Activated naive CD8-positive, alpha-beta T cell (primary cell): ENCODE measurements at regions not wholly inside any gene's neighbourhood (a gene's known extent, or its start where the extent isn't known, plus 50 kb on each side); places are given as distances from the start of the nearest gene placed in this dataset.
"Not testable (repeated sequence)": the region's sequence is repeated elsewhere in the genome, so short reads cannot be mapped to it uniquely, and the experiment has no call there.

Source experiments
- H3K27ac Mint-ChIP-seq: one replicate; pipeline ENCODE4 v1.8.0; 2021; ENCODE audit warnings: mixed read lengths
- H3K27me3 Mint-ChIP-seq: one replicate; pipeline ENCODE4 v1.8.0; 2021; ENCODE audit warnings: mixed read lengths
- H3K36me3 Mint-ChIP-seq: one replicate; pipeline ENCODE4 v1.8.0; 2021; ENCODE audit warnings: mixed read lengths
- H3K4me1 Mint-ChIP-seq: one replicate; pipeline ENCODE4 v1.8.0; 2021; ENCODE audit warnings: low read depth, mixed read lengths
- H3K4me3 Mint-ChIP-seq: one replicate; pipeline ENCODE4 v1.8.0; 2021; ENCODE audit warnings: mild to moderate bottlenecking, mixed read lengths
- H3K9me3 Mint-ChIP-seq: one replicate; pipeline ENCODE4 v1.8.0; 2021; ENCODE audit warnings: low read depth, mixed read lengths

DNA sequence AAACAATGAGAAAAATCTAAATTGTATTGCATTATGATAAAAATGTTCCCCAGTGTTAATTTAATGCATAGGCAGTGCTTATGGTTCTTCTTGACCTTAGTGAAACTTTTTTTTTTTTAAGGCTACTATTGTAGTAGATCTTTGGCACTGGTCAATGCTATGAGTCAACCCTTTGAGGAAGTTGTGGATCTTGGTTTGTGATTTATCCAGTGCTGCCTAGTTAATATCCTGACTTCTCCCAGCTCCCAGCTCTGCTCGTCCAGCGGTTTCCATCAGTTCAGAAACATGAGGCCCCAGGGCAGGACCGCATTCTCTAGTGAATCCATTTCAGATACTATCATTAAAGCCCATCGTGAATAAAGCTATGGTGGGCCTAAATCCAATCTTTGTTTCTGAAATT is 364.5 kb upstream of the JARID2 start:
- Mint-ChIP-seq H3K27ac (no peak overlapping the region), H3K27me3 (no peaks in the 10 kb centered on the region), H3K4me1 (peaks cover 26% of the 10 kb centered on the region), H3K9me3 (no peaks in the 10 kb centered on the region), H3K4me3 (no peak overlapping the region), H3K36me3 (no peaks in the 10 kb centered on the region)

DNA sequence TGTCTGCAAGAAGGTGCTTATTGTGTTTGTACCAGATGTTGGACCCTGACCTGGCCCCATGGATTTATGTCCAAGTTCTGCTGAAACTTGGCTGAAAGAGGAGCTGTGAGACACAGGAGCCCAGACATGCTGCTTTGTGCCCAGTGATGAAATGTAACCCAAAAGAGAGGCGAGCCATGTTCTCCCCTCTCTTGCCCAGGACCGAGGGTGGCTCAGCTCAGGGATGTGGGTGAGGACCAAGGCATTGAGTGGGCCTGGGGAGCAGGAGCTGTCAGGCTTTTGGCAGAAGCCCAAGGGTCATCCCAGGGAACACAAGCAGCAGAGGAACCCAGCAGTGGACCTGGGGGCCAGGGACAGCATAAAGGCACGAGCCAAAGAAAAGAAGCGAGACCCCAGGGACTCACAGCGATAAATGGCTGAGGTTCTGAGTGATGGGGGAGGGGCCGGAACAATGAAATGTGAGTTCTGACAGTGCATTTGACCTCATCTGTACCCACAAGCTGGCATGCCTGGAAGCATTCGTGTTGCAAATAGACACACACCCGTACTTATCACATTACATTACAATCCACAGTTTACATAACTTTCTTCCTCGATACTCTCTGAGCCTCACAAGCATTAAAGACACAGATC is 363.4 kb upstream of the JARID2 start:
- H3K27me3 Mint-ChIP-seq = no peaks in the 10 kb centered on the region
- no peaks in the 10 kb centered on the region for H3K36me3 Mint-ChIP-seq
- H3K4me1 Mint-ChIP-seq = peaks cover 15% of the 10 kb centered on the region
- no peak overlapping the region for H3K27ac Mint-ChIP-seq
- no peak overlapping the region for H3K4me3 Mint-ChIP-seq
- no peaks in the 10 kb centered on the region for H3K9me3 Mint-ChIP-seq

DNA sequence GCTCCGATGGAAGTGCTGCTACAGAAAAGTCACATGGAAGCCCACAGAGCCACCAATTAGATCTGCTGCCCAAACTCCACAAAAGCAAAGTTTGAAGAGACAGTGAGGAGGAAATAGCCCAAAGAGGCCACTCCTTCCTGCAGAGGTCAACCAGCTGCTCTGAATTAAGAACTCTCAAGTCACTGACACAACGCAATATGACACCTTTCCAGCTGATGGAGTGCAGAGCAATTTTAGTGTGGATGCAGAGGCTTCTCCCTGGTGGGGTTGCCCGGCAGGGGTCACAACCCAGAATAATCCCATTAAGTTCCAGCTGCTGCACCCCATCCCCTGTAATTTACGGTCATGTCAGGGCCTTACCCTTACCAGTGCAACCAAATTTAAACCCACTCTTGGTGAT is 361.9 kb upstream of the JARID2 start:
- Mint-ChIP-seq H3K27ac (no peak overlapping the region), H3K9me3 (no peaks in the 10 kb centered on the region), H3K4me3 (no peak overlapping the region), H3K27me3 (no peaks in the 10 kb centered on the region), H3K4me1 (peaks cover 2% of the 10 kb centered on the region), H3K36me3 (no peaks in the 10 kb centered on the region)

DNA sequence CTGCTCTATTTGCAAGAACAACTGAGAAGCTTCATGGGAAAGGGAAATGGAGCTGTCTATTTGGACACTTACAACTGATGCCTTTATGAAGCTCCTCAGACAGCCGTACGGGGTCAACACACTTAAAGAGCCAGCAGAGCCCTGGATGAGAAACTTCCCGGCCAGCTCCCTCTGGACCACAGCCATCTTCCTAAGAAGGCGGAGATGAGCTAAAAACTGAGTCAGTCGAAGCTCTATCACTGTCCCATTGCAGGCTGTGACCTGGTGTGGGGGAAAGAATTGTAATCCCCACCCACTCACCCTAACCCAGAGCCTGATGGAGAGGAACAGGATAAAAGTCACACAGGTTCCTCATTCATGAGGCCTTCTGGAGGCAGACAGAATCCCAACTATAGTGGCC is 360.4 kb upstream of the JARID2 start:
- Mint-ChIP-seq H3K36me3 (no peaks in the 10 kb centered on the region), H3K27ac (no peak overlapping the region), H3K4me3 (no peak overlapping the region), H3K4me1 (no peaks in the 10 kb centered on the region), H3K9me3 (no peaks in the 10 kb centered on the region), H3K27me3 (no peaks in the 10 kb centered on the region)

DNA sequence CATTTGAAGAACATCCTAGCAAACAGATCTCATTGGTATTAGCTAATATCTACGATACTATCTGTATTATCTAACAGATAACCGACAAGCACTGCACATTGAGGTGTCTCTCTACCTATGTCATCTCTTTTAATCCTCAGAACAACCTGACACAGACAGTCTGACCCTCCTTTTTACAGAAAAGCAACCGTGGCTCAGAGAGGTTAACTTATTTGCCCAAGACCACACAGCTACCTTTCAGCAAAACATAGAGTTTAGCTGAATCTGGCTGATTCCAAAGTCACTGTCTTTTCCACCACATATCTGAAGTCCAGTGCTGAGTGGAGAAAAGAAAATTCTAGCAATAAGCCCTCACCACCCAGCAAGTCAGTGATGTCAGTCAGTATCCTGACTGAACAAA is 358.7 kb upstream of the JARID2 start:
- no peaks in the 10 kb centered on the region for H3K27me3 Mint-ChIP-seq
- H3K36me3 Mint-ChIP-seq = no peaks in the 10 kb centered on the region
- no peak overlapping the region for H3K27ac Mint-ChIP-seq
- H3K9me3 Mint-ChIP-seq = no peaks in the 10 kb centered on the region
- H3K4me1 Mint-ChIP-seq = no peaks in the 10 kb centered on the region
- H3K4me3 Mint-ChIP-seq = no peak overlapping the region

DNA sequence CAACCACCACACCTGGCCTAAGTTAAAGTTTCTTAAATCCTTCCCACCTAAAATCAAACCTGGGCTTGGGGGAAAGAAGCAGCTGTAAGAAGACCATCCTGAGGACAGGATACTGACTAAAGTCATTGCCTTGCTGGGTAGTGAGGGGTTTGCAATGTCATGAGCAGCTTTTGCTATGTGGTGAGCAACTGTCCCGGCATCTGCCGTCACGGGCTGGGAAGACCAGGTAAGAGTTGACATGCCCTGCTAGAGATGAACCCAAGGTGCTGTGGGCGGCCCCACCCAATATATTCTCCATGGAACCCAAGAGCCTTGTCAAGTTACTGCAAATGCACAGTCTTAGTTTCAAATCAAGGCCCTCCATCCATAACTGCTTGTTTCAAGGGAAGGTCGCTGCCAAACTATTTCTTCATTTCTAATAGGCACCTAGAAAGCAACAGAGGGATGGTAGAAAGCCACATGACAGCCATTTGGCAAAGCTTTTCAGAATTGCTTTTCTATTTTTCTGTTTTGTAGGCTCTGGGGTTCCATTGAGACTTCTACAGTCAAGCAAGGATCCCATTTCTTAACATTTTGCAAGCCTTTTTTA is 357.8 kb upstream of the JARID2 start:
- Mint-ChIP-seq H3K4me3 (no peak overlapping the region), H3K4me1 (no peaks in the 10 kb centered on the region), H3K36me3 (no peaks in the 10 kb centered on the region), H3K9me3 (no peaks in the 10 kb centered on the region), H3K27ac (no peak overlapping the region), H3K27me3 (no peaks in the 10 kb centered on the region)

DNA sequence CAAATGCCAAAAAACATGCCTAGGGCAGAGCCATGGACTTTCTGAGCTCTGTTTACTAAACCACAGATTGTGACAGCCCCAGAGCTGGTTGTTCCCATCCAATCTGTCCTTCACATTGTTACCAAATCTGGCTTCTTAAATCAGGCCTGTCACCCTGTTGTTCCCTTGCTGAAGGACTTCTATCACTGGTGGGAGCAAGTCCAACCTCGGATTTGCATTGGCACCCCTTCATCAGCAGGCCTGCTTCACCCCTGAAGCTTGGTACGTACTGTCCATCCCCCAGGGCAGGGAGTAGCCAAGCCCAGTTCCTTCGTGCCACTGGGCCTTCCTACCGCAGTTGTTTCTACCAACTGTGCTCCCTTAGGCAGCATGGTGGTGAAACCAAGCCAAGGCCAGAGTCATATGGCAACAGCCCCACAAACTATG is 357.3 kb upstream of the JARID2 start:
- H3K36me3 Mint-ChIP-seq = no peaks in the 10 kb centered on the region
- H3K4me3 Mint-ChIP-seq = no peak overlapping the region
- H3K27me3 Mint-ChIP-seq = no peaks in the 10 kb centered on the region
- H3K27ac Mint-ChIP-seq = no peak overlapping the region
- H3K9me3 Mint-ChIP-seq = no peaks in the 10 kb centered on the region
- no peaks in the 10 kb centered on the region for H3K4me1 Mint-ChIP-seq

DNA sequence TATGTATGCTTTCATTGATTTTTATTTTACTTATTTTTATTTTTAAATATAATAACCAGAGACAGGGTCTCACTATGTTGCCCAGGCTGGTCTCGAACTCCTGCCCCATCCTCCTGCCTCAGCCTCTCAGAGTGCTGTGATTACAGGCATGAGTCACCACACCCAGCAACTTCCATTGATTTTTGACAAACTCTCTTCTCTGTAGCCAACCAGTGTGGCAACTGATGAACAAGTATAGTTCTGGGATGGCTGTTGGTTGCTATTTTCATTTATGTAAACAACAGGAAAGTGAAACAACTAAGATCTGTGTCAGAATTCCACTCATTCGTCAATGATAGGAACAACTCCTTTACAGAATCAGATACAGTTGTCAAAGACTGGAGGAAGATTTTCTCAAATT is 356.7 kb upstream of the JARID2 start:
- H3K9me3 Mint-ChIP-seq = no peaks in the 10 kb centered on the region
- H3K4me1 Mint-ChIP-seq = no peaks in the 10 kb centered on the region
- H3K4me3 Mint-ChIP-seq = no peak overlapping the region
- no peaks in the 10 kb centered on the region for H3K27me3 Mint-ChIP-seq
- no peaks in the 10 kb centered on the region for H3K36me3 Mint-ChIP-seq
- H3K27ac Mint-ChIP-seq = no peak overlapping the region

DNA sequence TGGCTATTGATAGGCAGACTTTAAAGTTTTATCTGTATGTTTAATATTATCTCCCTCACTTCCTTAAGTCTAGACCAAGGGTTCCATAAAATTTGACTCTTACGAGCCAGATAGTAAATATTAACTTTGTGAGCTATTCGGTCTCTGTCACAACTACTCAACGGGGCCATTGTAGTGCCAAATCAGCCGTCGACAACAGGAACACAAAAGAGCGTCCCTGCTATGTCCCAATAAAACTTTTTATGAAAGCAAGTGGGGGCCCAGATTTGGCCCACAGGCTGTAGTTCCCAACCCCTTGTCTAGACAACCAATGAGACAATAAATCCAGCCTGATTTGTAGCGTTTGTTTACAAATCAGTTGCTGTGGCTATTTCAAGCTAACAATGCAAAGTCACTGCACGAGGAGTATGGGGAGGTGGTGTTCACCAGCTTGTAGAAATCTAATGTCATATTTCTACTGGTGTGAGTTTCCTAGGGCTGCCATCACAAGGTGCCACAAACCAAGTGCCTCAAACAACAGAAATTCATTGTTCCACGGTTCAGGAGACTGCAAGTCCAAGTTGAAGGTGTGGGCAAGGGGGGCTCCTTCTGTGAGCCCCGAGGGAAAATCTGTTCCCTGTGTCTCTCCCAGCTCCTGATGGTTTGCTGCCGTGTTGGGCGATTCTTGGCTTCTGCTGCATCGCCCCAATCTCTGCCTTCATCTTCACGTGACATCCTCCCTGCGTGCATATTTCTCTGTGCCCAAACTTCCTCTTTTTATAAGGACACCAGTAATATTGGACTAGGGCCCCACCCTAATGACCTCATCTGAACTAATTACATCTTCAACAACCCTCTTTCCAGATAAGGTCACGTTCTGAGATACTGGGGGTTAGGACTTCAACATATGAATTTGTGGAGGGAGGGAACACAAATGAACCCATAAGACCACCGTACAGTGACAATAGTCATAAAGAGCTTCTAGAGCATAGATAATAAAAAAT is 356.0 kb upstream of the JARID2 start:
- Mint-ChIP-seq H3K27ac (no peak overlapping the region), H3K4me3 (no peak overlapping the region), H3K36me3 (no peaks in the 10 kb centered on the region)

DNA sequence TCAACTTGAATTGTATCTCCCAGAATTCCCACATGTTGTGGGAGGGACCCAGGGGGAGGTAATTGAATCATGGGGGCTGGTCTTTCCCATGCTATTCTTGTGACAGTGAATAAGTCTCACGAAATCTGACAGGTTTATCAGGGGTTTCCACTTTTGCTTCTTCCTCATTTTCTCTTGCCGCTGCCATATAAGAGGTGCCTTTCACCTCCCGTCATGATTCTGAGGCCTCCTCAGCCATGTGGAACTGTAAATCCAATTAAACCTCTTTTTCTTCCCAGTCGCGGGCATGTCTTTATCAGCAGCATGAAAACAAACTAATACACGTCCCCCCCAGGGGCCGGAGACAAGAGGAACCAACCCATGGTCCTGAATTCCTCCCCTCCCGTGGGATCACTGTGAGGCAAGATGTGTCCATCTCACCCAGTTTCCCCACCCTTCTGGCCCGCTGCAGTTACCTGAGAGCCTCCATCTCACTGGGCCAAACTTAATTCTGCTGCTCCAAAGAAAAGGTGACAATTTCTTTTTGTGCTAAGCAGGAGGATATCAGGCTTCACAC is 354.0 kb upstream of the JARID2 start:
- H3K27ac Mint-ChIP-seq, H3K4me3 Mint-ChIP-seq, H3K27me3 Mint-ChIP-seq, H3K9me3 Mint-ChIP-seq, H3K36me3 Mint-ChIP-seq, H3K4me1 Mint-ChIP-seq: not testable (repeated sequence)

More for the DNA sequence above, 356.0 kb upstream of the JARID2 start:
- no peaks in the 10 kb centered on the region for H3K4me1 Mint-ChIP-seq
- no peaks in the 10 kb centered on the region for H3K27me3 Mint-ChIP-seq
- no peaks in the 10 kb centered on the region for H3K9me3 Mint-ChIP-seq

DNA sequence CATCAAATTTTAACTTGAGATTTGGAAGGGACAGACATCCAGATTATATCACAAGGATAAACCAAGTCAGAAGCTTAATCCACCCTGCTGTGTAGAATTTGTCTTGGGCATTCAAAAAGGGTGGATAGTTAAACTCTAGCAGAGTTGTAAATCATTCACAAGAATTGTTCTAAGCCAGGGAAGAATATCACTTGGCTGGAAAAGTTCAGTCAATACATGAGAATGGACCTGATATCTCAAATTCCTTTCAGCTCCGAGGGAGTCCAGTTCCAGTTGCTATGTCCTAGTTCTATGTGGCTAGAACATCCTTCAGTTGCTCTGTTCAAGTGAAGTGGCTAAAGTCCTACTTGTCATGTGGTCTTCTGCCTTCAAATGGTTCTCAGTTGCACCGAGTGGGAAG is 351.8 kb upstream of the JARID2 start:
- Mint-ChIP-seq H3K4me1 (peaks cover 5% of the 10 kb centered on the region), H3K36me3 (no peaks in the 10 kb centered on the region), H3K4me3 (no peak overlapping the region), H3K9me3 (no peaks in the 10 kb centered on the region), H3K27me3 (no peaks in the 10 kb centered on the region), H3K27ac (no peak overlapping the region)

DNA sequence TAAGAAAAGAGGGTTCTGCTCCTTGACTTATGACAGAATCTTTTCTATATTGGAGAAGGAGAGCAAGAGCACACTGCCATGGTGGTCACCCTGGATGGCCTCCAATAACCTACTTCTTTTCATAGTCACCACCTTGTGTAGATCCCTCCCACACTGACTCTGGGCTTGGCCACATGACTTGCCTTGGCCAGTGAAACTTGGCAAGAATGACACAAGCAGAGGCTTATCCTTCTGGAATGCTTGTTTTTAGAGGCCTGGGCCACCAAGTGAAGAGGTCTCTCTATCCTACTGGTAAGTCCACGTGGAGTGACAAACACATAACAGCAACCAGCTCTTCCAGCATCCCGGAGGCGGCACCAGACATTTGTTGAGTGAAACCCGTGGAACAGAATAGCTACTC is 349.4 kb upstream of the JARID2 start:
- Mint-ChIP-seq H3K9me3 (no peaks in the 10 kb centered on the region), H3K27me3 (no peaks in the 10 kb centered on the region), H3K4me1 (peaks cover 5% of the 10 kb centered on the region), H3K36me3 (no peaks in the 10 kb centered on the region), H3K27ac (no peak overlapping the region), H3K4me3 (no peak overlapping the region)

DNA sequence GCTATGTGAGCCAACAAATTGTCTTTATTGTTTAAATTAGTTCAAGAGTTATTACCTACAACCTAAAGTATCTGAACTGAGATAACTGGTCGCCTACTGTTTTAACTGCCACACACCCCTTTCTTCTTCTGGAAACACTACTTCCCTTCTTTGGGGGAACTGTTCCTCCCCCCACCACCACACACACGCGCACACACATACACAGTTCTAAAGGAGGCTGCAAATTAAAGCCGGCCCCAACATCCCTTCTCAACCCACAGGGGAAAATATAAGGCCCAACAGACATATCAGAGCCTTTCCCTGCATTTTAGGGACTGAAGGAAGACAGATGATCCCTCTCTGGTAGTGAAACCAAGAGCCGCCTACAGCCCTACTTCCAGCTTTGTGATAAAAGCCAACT is 348.0 kb upstream of the JARID2 start:
- Mint-ChIP-seq H3K27ac (no peak overlapping the region), H3K4me3 (no peak overlapping the region), H3K9me3 (no peaks in the 10 kb centered on the region), H3K27me3 (no peaks in the 10 kb centered on the region), H3K36me3 (no peaks in the 10 kb centered on the region), H3K4me1 (peaks cover 5% of the 10 kb centered on the region)

DNA sequence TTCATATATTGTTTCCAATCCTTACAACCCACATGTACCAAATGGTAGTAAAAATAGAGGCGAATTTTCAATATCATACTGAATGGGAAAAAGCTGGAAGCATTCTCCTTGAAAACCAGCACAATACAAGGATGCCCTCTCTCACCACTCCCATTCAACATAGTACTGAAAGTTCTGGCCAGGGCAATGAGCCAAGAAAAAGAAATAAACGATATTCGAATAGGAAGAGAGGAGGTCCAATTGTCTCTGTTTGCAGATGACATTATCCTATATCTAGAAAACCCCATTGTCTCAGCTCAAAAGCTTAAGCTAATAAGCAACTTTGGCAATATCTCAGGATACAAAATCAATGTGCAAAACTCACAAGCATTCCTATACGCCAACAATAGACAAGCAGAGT is 346.4 kb upstream of the JARID2 start:
- not testable (repeated sequence) for H3K4me3 Mint-ChIP-seq, H3K36me3 Mint-ChIP-seq, H3K27me3 Mint-ChIP-seq, H3K9me3 Mint-ChIP-seq, H3K27ac Mint-ChIP-seq
- H3K4me1 Mint-ChIP-seq = peaks cover 10% of the 10 kb centered on the region

DNA sequence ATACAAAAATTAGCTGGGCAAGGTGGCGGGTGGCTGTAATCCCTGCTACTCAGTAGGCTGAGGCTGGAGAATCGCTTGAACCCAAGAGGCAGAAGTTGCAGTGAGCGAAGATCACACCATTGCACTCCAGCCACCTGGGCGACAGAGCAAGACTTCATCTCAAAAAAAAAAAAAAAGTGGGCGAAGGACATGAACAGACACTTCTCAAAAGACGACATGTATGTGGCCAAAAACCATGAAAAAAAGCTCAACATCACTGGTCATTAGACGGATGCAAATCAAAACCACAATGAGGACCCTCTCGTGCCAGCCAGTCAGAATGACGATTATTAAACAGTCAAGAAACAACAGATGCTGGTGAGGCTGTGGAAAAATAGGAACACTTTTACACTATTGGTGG is 344.9 kb upstream of the JARID2 start:
- H3K9me3 Mint-ChIP-seq = no peaks in the 10 kb centered on the region
- H3K27me3 Mint-ChIP-seq = no peaks in the 10 kb centered on the region
- no peaks in the 10 kb centered on the region for H3K36me3 Mint-ChIP-seq
- peaks cover 10% of the 10 kb centered on the region for H3K4me1 Mint-ChIP-seq
- H3K4me3 Mint-ChIP-seq = no peak overlapping the region
- H3K27ac Mint-ChIP-seq = no peak overlapping the region
